ENCODE measurements at regions not wholly inside any gene's neighbourhood (a gene's known extent, or its start where the extent isn't known, plus 50 kb on each side); places are given as distances from the start of the nearest gene placed in this dataset.
"Not testable (repeated sequence)": the region's sequence is repeated elsewhere in the genome, so short reads cannot be mapped to it uniquely, and the experiment has no call there.

GRCh38 chr13:99078017-99078771, 100.3 kb upstream of the DOCK9 start:
- DNase-seq: no peak

- DNase-seq: no peak
Measured at GRCh38 chr13:99080131-99080530, 102.3 kb upstream of the DOCK9 start.

- no peak for DNase-seq
Measured at GRCh38 chr13:99083981-99084380, 106.1 kb upstream of the DOCK9 start.

GRCh38 chr13:99085139-99085807, 107.4 kb upstream of the DOCK9 start:
- peak; percentile 16 for DNase-seq

- DNase-seq: no peak
Measured at GRCh38 chr13:99085808-99086266, 108.0 kb upstream of the DOCK9 start.

- DNase-seq: peak; percentile 80
Measured at GRCh38 chr13:99086267-99087097, 108.6 kb upstream of the DOCK9 start.

- DNase-seq: peak; percentile 94
Measured at GRCh38 chr13:99087098-99087953, 109.5 kb upstream of the DOCK9 start.

GRCh38 chr13:99087954-99088491, 110.2 kb upstream of the DOCK9 start:
- peak; percentile 30 for DNase-seq

GRCh38 chr13:99093997-99094396, 106.7 kb upstream of the UBAC2 start:
- no peak for DNase-seq

- DNase-seq: not testable (repeated sequence)
Measured at GRCh38 chr13:99101831-99102230, 98.8 kb upstream of the UBAC2 start.

- DNase-seq: no peak
Measured at GRCh38 chr13:99103536-99103935, 97.1 kb upstream of the UBAC2 start.

- DNase-seq: no peak
Measured at GRCh38 chr13:99104396-99104795, 96.3 kb upstream of the UBAC2 start.

- no peak for DNase-seq
Measured at GRCh38 chr13:99105160-99105559, 95.5 kb upstream of the UBAC2 start.

- DNase-seq: no peak
Measured at GRCh38 chr13:99113351-99113750, 87.3 kb upstream of the UBAC2 start.

GRCh38 chr13:99118179-99118578, 82.5 kb upstream of the UBAC2 start:
- DNase-seq: no peak

GRCh38 chr13:99119656-99120055, 81.0 kb upstream of the UBAC2 start:
- peak; percentile 26 for DNase-seq

GRCh38 chr13:99120751-99121150, 79.9 kb upstream of the UBAC2 start:
- no peak for DNase-seq

- no peak for DNase-seq
Measured at GRCh38 chr13:99122171-99122570, 78.5 kb upstream of the UBAC2 start.

GRCh38 chr13:99123101-99124045, 77.3 kb upstream of the UBAC2 start:
- DNase-seq: no peak

- DNase-seq: no peak
Measured at GRCh38 chr13:99124046-99124400, 76.6 kb upstream of the UBAC2 start.

- no peak for DNase-seq
Measured at GRCh38 chr13:99124794-99125316, 75.8 kb upstream of the UBAC2 start.
